ENCODE measurements at regions not wholly inside any gene's neighbourhood (a gene's known extent, or its start where the extent isn't known, plus 50 kb on each side); places are given as distances from the start of the nearest gene placed in this dataset.

DNA sequence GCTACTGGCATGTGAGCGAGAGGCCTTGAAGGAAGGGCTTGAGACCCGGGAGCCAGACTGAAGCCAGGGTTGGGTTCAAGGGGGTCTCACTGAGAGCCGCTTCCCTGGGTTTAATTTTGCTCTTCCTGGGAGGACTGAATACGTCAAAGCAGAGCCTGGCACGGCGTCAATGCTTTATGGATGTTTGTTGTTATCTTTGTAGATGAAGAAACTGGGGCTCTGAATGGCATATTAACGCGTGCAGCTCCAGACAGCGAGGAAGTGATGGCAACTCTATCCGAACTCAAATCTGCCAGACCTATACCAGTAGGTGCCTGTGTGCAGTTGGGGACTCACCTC is 152.8 kb upstream of the PARP11 start:
- H3K4me3 ChIP-seq (IDR thresholded peaks at IDR 0.05; ENCODE audit: insufficient read depth, low read depth, low read length) = no peak overlapping the region
- TF ChIP-seq, protein P1, sequence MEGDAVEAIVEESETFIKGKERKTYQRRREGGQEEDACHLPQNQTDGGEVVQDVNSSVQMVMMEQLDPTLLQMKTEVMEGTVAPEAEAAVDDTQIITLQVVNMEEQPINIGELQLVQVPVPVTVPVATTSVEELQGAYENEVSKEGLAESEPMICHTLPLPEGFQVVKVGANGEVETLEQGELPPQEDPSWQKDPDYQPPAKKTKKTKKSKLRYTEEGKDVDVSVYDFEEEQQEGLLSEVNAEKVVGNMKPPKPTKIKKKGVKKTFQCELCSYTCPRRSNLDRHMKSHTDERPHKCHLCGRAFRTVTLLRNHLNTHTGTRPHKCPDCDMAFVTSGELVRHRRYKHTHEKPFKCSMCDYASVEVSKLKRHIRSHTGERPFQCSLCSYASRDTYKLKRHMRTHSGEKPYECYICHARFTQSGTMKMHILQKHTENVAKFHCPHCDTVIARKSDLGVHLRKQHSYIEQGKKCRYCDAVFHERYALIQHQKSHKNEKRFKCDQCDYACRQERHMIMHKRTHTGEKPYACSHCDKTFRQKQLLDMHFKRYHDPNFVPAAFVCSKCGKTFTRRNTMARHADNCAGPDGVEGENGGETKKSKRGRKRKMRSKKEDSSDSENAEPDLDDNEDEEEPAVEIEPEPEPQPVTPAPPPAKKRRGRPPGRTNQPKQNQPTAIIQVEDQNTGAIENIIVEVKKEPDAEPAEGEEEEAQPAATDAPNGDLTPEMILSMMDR (conservative IDR thresholded peaks at IDR 0.05; ENCODE audit: low read depth, low read length) = no peak
- no peak overlapping the region for H2AFZ ChIP-seq (ENCODE audit: low read depth)
- no peaks in the 10 kb centered on the region for H3K27me3 ChIP-seq (ENCODE audit: insufficient read depth, low read depth)
- H3K4me2 ChIP-seq = no peak overlapping the region
- H3K36me3 ChIP-seq (ENCODE audit: insufficient read depth) = no peaks in the 10 kb centered on the region
- H3K27ac ChIP-seq = no peak overlapping the region
- no peak overlapping the region for H3K9ac ChIP-seq
- no peaks in the 10 kb centered on the region for H3K4me1 ChIP-seq (ENCODE audit: low read depth, poor library complexity, severe bottlenecking)
- H3K79me2 ChIP-seq (ENCODE audit: insufficient read depth, low read depth) = no peaks in the 10 kb centered on the region
- no peaks in the 10 kb centered on the region for H4K20me1 ChIP-seq (ENCODE audit: insufficient read depth)

DNA sequence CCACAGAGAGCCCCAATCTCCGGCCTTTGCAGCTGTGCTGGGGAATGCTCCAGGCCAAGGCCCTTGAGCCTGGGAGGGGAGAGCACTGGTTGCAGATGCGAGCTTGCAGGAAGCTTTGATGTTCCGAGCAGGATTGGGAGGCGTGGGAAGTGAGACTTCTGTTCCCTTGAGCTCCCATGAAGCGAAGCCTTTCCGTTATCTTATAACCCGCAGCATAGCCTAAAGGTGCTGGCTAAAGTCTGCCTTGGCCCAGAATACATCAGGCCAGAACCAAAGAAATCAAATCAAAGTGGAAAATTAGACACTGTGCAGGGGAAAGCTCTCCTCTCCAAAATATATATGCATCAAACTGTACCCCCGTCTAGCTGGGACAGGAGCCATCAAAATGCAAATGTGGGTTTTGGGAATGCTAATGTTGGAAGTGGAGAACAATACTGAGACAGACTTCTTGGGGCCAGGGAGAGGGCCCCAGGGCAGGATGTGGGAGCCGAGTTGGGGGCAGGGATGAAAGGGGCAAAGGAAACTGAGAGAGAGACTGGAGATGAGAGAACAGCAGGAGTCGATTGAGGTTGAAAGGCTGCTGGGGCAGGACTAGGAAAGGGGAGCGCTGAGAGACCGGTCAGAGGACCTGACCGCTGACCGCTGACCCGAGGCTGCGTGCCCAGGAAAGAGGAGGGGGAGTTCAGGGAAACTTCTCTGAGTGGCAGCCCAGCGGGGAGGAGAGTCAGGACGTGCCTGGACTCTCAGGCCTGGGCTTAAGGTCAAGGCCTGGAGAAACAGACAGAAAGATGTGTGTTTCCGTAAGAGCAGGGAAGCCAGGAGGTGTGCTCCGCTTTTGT is 152.2 kb upstream of the PARP11 start:
- TF ChIP-seq, protein P1 (conservative IDR thresholded peaks at IDR 0.05; ENCODE audit: low read depth, low read length) = no peak
- Histone ChIP-seq H3K4me1 (ENCODE audit: low read depth, poor library complexity, severe bottlenecking) (no peaks in the 10 kb centered on the region), H3K9ac (no peak overlapping the region), H3K27ac (no peak overlapping the region), H3K4me2 (no peak overlapping the region), H3K4me3 (IDR thresholded peaks at IDR 0.05; ENCODE audit: insufficient read depth, low read depth, low read length) (no peak overlapping the region), H3K79me2 (ENCODE audit: insufficient read depth, low read depth) (no peaks in the 10 kb centered on the region), H2AFZ (ENCODE audit: low read depth) (no peak overlapping the region), H4K20me1 (ENCODE audit: insufficient read depth) (no peaks in the 10 kb centered on the region), H3K36me3 (ENCODE audit: insufficient read depth) (no peaks in the 10 kb centered on the region), H3K27me3 (ENCODE audit: insufficient read depth, low read depth) (no peaks in the 10 kb centered on the region)

GRCh38 chr12:4024701-4025100 is 151.5 kb upstream of the PARP11 start:
- H3K4me3 ChIP-seq (IDR thresholded peaks at IDR 0.05; ENCODE audit: insufficient read depth, low read depth, low read length) = no peak overlapping the region
- no peaks in the 10 kb centered on the region for H4K20me1 ChIP-seq (ENCODE audit: insufficient read depth)
- no peaks in the 10 kb centered on the region for H3K27me3 ChIP-seq (ENCODE audit: insufficient read depth, low read depth)
- no peaks in the 10 kb centered on the region for H3K79me2 ChIP-seq (ENCODE audit: insufficient read depth, low read depth)
- H2AFZ ChIP-seq (ENCODE audit: low read depth) = no peak overlapping the region
- no peak overlapping the region for H3K4me2 ChIP-seq
- TF ChIP-seq, protein P1 (conservative IDR thresholded peaks at IDR 0.05; ENCODE audit: low read depth, low read length) = no peak
- no peak overlapping the region for H3K9ac ChIP-seq
- H3K36me3 ChIP-seq (ENCODE audit: insufficient read depth) = no peaks in the 10 kb centered on the region
- no peaks in the 10 kb centered on the region for H3K4me1 ChIP-seq (ENCODE audit: low read depth, poor library complexity, severe bottlenecking)
- H3K27ac ChIP-seq = no peak overlapping the region

DNA sequence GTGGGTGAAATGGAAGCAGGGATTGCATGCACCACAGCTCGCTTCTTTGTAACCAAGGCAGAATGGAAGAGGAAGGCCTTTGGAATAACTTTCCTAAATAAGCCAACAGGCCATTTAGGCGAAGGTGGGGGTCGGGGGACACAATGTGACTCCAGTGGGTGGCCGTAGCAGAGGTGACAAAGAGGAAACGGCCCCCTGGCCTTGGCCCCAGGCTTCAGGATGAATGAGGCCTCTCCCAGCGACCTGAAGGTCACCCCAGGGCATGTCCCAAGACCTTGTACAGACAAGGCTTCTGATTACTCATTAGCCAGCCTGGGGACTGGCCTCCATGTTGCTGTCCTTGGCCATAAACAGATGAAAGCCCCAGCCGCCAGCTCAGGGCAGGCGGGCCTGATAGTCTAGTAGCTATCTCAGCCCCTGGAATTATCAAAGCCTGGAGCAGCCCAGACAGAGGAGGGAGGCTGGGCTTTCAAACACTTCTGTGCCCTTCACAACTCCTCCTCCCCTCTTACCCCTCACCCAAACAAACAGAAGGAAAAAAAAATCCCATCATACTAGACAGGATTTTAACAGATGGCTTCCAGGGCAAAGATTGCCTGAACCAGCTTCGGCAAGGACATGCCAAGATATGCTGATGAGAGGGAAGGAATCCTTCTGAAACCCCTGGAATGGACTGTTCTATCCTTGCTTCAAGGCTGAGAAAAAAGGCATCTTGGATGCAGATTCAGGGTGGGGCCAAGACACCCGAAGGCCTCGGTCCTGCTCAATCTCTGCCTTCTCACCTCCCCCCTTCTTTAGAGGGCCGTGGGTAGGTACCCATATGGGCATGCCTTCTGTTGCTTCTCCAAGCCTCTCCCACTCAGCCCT is 142.3 kb upstream of the PARP11 start:
- no peaks in the 10 kb centered on the region for H3K27me3 ChIP-seq (ENCODE audit: insufficient read depth, low read depth)
- no peaks in the 10 kb centered on the region for H4K20me1 ChIP-seq (ENCODE audit: insufficient read depth)
- no peak overlapping the region for H3K9ac ChIP-seq
- H3K4me1 ChIP-seq (ENCODE audit: low read depth, poor library complexity, severe bottlenecking) = no peaks in the 10 kb centered on the region
- no peak overlapping the region for H3K4me3 ChIP-seq (IDR thresholded peaks at IDR 0.05; ENCODE audit: insufficient read depth, low read depth, low read length)
- H3K36me3 ChIP-seq (ENCODE audit: insufficient read depth) = no peaks in the 10 kb centered on the region
- H3K27ac ChIP-seq = no peak overlapping the region
- no peak overlapping the region for H2AFZ ChIP-seq (ENCODE audit: low read depth)
- TF ChIP-seq, protein P1 (conservative IDR thresholded peaks at IDR 0.05; ENCODE audit: low read depth, low read length) = no peak
- no peak overlapping the region for H3K4me2 ChIP-seq
- H3K79me2 ChIP-seq (ENCODE audit: insufficient read depth, low read depth) = no peaks in the 10 kb centered on the region

Measured in KMS-11 (cell line).